DMS153 treated with DMSO at 0.1 percent for 48 hours (cell line): ENCODE measurements at regions not wholly inside any gene's neighbourhood (a gene's known extent, or its start where the extent isn't known, plus 50 kb on each side); places are given as distances from the start of the nearest gene placed in this dataset.

ENCODE experiments used
- DNase-seq: peaks from one replicate; lab custom pipeline; 2025; ENCODE audit not compliant: unreplicated experiment; lab: John Stamatoyannopoulos, UW

GRCh38 chr3:79910337-79910736 is 142.5 kb upstream of the ROBO1 start:
- no peak for DNase-seq

- no peak for DNase-seq
Measured at GRCh38 chr3:79906106-79906505, 138.3 kb upstream of the ROBO1 start.

GRCh38 chr3:79902151-79902550 is 134.4 kb upstream of the ROBO1 start:
- no peak for DNase-seq

GRCh38 chr3:79898907-79899306 is 131.1 kb upstream of the ROBO1 start:
- no peak for DNase-seq

DNA sequence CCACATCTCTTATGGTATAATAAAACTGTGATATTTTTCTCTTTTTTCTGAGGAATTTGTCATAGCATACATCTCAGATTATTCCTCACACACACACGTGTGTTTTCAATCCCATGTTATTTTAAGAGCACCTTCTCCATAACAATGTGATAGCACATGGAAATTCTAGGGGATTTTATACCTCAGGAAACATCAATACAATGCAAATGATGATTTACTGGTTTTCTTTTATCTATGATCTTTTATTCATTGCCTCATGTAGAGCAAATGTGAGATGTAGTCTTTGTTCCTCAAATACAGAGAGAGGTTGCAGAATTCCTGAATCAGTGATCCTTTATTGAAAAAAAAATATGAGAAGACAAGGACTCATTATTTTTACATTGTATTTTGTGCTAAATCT is 128.3 kb upstream of the ROBO1 start:
- no peak for DNase-seq

GRCh38 chr3:79887213-79887612 is 119.4 kb upstream of the ROBO1 start:
- no peak for DNase-seq

DNA sequence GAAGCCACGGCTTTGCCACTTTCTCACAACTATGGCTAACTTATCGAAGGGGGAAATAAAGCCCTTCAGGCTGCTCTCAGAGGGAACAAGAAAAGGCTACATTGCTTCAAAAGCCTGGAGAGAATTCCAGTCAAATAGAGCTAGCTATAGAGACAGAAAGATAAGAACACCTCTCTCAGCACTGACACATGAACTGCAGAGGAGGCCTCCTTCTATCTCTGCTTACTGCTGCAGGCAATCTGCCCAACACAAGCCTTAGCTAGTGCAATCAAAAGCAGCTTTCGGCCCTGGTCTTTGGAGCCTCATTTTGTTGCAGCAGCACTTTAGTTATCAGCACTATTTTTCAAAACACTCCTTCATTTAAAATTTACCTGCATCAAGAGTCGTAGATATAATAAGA is 118.4 kb upstream of the ROBO1 start:
- no peak for DNase-seq

DNA sequence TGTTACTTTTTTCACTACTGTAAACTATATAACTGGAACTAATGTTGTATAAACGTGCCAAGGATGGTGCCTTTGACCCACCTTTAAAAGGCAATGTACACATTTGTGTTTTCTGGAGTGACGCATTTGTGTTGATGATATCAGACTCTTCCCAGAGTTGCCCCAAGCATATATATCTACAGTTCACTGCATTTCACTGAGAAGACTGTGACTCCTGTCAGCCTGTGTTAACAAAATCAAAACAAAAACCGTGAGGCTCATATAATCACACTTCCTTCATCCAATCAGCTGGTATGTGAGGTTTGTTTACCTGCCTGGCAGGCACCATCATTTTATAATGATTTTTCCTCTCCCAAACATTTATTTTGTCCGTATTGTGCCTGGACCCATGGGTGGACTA is 117.6 kb upstream of the ROBO1 start:
- DNase-seq, result no peak

- DNase-seq, result no peak
Measured at GRCh38 chr3:79884354-79884753, 116.6 kb upstream of the ROBO1 start.

GRCh38 chr3:79881431-79881830 is 113.6 kb upstream of the ROBO1 start:
- no peak for DNase-seq

DNA sequence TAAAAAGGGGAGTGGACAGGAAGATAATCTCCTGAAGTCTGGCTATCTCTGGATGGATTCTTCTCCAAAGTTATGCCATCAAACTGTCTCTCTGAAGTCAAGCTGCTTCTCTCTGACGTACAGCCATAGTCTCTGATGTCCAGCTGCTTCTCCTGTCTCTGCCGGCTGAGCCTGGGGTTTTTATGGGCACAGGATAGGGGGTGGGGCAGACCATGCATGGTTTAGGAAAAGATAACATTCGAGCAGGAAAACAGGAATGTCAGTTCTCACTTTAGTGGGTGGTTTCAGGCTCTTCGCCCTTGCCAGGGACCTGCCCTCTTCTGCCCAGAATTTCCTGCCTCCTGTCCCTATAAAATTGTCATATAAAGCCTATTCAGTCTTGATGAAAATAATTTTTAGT is 110.9 kb upstream of the ROBO1 start:
- no peak for DNase-seq

- no peak for DNase-seq
Measured at GRCh38 chr3:79874646-79875045, 106.8 kb upstream of the ROBO1 start.

DNA sequence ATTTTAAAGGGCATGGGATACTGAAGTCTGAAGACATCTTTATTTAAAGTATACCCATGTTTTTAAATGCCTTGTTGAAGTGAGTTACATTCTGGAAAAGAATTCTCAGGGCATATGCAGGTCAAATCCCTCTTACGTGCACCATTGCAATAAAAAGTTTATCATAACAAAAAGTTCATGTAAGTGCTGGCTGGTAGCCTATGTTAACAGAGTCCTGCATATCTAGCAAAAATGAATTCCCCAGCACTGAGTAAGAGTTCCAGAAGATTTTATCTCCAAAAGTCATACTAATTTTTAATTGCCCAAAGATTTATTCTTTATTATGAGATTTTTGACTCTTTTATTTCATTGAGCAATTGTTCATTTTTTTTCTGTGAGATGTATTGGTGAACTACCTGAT is 104.7 kb upstream of the ROBO1 start:
- DNase-seq, result no peak

DNA sequence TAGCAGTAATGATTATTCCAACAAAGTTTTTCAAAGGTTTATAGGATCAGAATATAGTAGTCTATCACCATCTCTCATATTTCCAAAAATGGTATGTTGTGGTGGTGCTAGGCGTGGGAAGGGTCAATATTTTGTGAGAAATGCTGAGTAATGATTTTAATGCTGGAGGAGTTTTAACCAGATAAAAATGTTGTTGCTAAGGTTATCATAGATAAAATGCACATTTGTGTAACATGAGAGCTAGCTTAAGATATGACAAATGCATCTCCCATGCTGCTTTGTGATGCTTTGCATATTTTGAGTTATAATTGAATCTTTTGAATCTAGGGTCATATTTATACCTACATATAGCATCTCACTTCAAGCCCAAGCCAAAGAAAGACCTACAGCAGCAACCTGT is 103.9 kb upstream of the ROBO1 start:
- no peak for DNase-seq

GRCh38 chr3:79870313-79870620 is 102.5 kb upstream of the ROBO1 start:
- no peak for DNase-seq

DNA sequence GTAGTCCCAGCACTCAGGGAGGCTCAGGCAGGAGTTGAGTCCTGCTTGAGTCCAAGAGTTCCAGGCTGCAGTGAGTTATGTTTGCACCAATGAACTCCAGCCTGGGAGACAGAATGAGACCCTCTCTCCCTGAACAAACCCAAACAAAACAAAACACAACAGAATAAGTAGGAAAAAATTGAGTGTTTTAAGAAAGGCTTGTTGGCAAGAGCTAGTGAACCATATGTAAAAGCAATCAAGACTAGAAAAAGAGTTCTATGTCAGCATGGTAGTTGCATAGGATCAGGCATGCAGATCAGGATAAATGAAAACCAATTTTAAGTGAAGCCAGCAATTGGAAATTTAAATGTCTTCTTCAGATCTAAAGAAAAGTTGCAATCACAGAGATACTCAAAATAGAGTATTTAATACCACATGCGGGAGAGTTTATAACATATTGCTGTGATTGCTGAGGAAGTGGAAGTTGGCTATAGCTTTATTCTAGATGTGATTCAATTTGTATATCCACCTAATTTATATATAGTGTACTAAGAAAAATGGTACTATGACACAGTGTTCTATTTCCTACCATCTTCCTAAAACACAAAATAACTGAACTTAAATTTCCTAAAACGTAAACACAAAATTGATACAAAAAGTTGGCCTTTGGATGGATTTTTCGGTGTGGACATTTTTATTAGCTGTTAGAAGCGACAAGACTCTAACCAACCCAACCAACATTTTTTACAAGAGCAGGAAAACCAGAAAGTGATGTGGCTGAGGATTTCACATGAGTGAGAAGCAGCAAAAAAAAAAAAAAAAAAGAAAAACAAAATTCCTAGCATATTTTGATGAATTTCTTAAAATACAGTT is 101.9 kb upstream of the ROBO1 start:
- no peak for DNase-seq

- DNase-seq, result no peak
Measured at GRCh38 chr3:79866162-79866561, 98.4 kb upstream of the ROBO1 start.

- DNase-seq, result no peak
Measured at GRCh38 chr3:79864077-79864476, 96.3 kb upstream of the ROBO1 start.

- DNase-seq, result no peak
Measured at GRCh38 chr3:79848876-79849275, 81.1 kb upstream of the ROBO1 start.

DNA sequence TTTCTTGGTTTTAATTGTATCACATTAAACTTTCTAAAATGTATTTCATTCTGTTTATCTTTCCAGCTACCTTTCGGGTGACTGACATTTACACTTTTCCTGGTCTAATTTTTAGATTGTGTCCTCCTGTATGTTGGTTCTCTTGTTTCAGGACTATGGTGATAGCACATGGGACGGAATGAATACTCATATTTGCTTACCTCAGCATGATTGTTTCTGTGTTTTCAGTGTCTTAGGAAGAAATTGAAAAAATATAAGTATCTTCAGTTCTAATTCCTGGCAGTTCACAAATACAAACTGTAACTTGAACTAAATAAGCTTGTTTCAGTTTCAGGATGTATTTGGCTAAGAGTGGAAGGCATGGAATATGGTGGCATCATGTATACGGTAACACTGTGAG is 80.1 kb upstream of the ROBO1 start:
- no peak for DNase-seq

DNA sequence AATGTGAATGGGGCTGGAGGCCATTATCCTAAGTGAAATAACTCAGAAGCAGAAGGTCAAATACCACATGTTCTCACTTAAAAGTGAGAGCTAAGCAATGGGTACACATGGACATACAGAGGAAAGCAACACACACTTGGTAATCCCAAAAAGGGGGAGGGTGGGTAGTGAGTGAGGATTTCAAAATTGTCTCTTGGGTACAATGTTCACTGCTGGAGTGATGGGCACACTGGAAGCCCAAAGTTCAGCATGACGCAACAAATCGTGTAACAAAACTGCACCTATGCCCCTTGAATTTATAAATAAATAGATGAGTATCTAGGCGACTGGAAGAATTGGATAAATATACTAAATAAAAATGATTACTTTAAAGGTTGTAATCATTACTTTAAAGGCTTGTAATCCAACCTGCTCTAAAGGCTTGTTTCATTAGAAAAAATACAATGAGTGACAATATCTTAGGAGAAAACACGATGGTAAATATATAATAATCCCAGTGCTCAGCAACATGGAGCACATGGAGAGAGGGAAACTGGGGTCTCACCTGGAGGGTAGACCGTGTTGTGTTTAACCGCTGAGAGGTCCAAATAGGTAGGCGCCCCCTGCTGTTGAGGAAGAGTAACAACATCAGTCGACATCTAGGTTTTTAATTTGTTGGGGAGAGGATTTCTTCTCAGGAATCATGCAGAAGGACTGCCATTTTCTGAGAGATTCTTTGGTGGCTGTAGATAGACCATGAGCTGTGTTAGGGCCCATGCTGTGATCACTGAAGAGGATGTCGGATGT is 78.5 kb upstream of the ROBO1 start:
- DNase-seq, result peak; percentile 14

DNA sequence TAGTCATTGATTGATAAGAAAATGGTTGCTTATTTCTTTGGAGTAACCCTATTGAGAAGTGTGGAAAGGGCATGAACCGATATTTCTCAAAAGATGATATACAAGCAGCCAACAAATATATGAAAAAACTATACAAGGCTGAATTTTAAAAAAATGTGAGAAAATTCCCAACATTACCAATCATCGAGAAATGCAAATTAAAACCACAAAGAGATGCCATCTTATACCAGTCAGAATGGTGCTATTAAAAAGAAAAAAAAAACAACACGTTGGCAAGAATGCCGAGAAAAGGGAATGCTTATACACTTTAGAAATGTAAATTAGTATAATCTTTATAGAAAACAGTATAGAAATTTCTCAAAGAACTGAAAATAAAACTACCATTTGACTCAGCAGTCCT is 77.7 kb upstream of the ROBO1 start:
- DNase-seq, result no peak

- no peak for DNase-seq
Measured at GRCh38 chr3:79844176-79844575, 76.4 kb upstream of the ROBO1 start.
